ENCODE measurements at regions not wholly inside any gene's neighbourhood (a gene's known extent, or its start where the extent isn't known, plus 50 kb on each side); places are given as distances from the start of the nearest gene placed in this dataset.

DNA sequence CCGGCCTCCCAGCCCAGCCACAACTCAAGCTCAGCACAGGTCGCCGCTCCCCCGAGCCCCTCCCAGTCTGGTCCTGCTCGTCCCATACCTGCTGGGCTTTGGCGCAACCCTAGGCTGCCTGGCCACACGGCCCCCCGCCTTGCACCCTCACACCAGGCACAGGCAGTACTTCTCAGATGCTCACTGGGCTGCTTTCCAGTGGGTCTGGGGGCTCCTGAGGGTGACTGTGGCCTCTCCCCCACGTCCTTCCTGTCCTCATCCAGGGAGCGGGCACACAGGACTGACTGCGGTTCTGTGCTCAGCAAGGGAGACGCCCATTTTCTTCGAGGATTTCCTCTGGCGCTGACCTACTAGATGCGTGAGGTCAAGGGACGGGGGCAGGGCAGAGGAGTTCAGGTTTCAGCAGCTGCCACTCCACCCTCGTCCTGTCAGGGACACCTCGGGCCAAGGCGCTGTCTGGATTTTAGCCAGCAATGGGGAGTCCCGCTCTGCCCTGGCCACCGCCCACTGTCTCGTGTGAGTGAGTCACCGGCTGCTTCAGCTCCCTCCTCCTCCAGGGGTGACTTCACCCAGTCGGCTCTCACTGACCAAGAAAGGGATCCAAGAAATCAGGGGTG, 115.8 kb downstream of the NPIPB11 start (continued):
- TF ChIP-seq BCL6 (CRISPR knock-in tag; IDR thresholded peaks at IDR 0.05) (no peak), GTF2A2 (tag; IDR thresholded peaks at IDR 0.05) (no peak), NRF1 (conservative IDR thresholded peaks at IDR 0.05 in 1 of 2, IDR thresholded peaks at IDR 0.05 in 1 of 2) (peak; percentile 75 to 83), TAF1 (IDR thresholded peaks at IDR 0.05; ENCODE audit: control insufficient read depth, extremely low read depth, insufficient read depth, low read length, severe bottlenecking) (peak; percentile 19), TEAD4 (IDR thresholded peaks at IDR 0.05; ENCODE audit: low read length) (peak; percentile 28; the same call in 1 of the 2 replicates), TEAD4 (CRISPR knock-in tag; IDR thresholded peaks at IDR 0.05; ENCODE audit: borderline replicate concordance) (no peak), ATF1 (CRISPR knock-in tag; IDR thresholded peaks at IDR 0.05) (no peak), ATF1 (tag; IDR thresholded peaks at IDR 0.05) (peak; percentile 75), NFRKB (IDR thresholded peaks at IDR 0.05; ENCODE audit: low read depth) (0 out of 2 replicates have a peak, but pooled peaks have one; percentile 61), SMARCE1 (IDR thresholded peaks at IDR 0.05) (peak; percentile 87), TEAD1 (CRISPR knock-in tag; IDR thresholded peaks at IDR 0.05) (peak; percentile 26 to 71; a peak in 3 of 4 replicates), KDM1A (IDR thresholded peaks at IDR 0.05) (peak; percentile 52 to 57; a peak in 3 of 4 replicates), ZNF699 (CRISPR knock-in tag; IDR thresholded peaks at IDR 0.05; ENCODE audit: insufficient replicate concordance) (no peak), YY1 (IDR thresholded peaks at IDR 0.05; ENCODE audit: borderline replicate concordance in 1 of 3, control insufficient read depth in 1 of 3, extremely low read depth in 1 of 3, insufficient read depth in 3 of 3, insufficient read length in 1 of 3, insufficient replicate concordance in 2 of 3, low read depth in 1 of 3, low read length in 2 of 3) (peak in 1 of 3 experiments; percentile 30), DMBX1 (CRISPR knock-in tag; IDR thresholded peaks at IDR 0.05; ENCODE audit: borderline replicate concordance) (peak; percentile 56; the same call in 1 of the 2 replicates), HMGN3 (IDR thresholded peaks at IDR 0.05; ENCODE audit: borderline replicate concordance, extremely low read depth, insufficient read length, low read depth, low read length) (peak; percentile 86), NR2F6 (CRISPR knock-in tag; IDR thresholded peaks at IDR 0.05) (no peak), FOXA3 (CRISPR knock-in tag; conservative IDR thresholded peaks at IDR 0.05 in 1 of 2, IDR thresholded peaks at IDR 0.05 in 1 of 2) (0 out of 4 replicates have a peak, but pooled peaks of 1 of the 2 experiments have one; percentile 42)
- TF ChIP-seq, protein P1, sequence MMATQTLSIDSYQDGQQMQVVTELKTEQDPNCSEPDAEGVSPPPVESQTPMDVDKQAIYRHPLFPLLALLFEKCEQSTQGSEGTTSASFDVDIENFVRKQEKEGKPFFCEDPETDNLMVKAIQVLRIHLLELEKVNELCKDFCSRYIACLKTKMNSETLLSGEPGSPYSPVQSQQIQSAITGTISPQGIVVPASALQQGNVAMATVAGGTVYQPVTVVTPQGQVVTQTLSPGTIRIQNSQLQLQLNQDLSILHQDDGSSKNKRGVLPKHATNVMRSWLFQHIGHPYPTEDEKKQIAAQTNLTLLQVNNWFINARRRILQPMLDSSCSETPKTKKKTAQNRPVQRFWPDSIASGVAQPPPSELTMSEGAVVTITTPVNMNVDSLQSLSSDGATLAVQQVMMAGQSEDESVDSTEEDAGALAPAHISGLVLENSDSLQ (IDR thresholded peaks at IDR 0.05): peak; percentile 96

Data from K562 (cell line).